ENCODE measurements at regions not wholly inside any gene's neighbourhood (a gene's known extent, or its start where the extent isn't known, plus 50 kb on each side); places are given as distances from the start of the nearest gene placed in this dataset.

DNA sequence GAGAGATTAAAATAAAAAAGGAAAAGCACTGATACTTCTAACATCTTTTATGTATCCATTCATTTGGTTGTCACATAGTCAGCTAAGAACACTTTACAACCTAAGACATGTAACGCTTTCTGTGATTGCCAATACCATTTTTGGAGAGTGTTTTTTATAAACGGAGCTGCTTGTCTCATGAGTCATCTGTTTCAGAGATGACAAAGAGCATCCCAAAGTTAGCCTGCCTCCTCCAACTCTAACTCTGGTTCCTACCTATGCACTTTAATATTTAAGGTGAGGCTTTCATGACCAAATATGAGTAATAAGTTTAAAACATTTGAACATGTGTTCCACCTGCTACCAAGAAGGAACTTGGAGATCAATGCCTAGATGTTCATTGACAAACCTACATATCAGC is 260.1 kb upstream of the SMIM21 start:
- TF ChIP-seq, protein P1, sequence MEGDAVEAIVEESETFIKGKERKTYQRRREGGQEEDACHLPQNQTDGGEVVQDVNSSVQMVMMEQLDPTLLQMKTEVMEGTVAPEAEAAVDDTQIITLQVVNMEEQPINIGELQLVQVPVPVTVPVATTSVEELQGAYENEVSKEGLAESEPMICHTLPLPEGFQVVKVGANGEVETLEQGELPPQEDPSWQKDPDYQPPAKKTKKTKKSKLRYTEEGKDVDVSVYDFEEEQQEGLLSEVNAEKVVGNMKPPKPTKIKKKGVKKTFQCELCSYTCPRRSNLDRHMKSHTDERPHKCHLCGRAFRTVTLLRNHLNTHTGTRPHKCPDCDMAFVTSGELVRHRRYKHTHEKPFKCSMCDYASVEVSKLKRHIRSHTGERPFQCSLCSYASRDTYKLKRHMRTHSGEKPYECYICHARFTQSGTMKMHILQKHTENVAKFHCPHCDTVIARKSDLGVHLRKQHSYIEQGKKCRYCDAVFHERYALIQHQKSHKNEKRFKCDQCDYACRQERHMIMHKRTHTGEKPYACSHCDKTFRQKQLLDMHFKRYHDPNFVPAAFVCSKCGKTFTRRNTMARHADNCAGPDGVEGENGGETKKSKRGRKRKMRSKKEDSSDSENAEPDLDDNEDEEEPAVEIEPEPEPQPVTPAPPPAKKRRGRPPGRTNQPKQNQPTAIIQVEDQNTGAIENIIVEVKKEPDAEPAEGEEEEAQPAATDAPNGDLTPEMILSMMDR (IDR thresholded peaks at IDR 0.05), result no peak
- no peak for TF ChIP-seq POLR2A (IDR thresholded peaks at IDR 0.05)
- 78 to 92% methylated on average over 2 of the region's 2 CpGs for WGBS, 2 donors
- H3K4me3 ChIP-seq, result no peak overlapping the region
- no peaks in the 10 kb centered on the region for H3K4me1 ChIP-seq
- intact Hi-C loops (cut with DNase I; ENCODE audit: low total_unique reads), result no loop called here
- H3K9me3 ChIP-seq, result no peaks in the 10 kb centered on the region
- no peak overlapping the region for H3K27ac ChIP-seq
- H3K27me3 ChIP-seq, result no peaks in the 10 kb centered on the region
- no peak for DNase-seq
- H3K36me3 ChIP-seq (ENCODE audit: low read depth, missing control alignments), result no peaks in the 10 kb centered on the region

DNA sequence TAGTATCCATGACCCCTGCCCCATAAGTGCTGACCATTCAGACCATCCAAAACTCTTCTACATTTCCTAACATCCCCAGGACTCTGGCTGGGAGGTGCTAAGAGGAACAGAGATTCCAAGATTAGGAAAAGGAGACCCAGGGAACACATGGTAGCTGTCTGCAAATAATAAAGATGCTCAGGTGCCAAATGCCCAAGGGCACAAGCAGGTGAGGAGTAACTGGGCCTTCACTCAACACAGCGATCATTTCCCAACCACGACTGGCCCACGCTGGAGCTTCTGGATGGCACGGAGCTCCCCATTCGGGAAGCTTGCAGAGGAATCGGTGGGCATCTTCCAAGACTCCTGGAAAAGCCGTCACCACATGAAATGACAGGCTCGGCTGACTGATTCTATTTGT is 255.9 kb upstream of the SMIM21 start:
- intact Hi-C loops (cut with DNase I; ENCODE audit: low total_unique reads), result no loop called here
- DNase-seq, result no peak
- TF ChIP-seq POLR2A (IDR thresholded peaks at IDR 0.05), result no peak
- TF ChIP-seq, protein P1 (IDR thresholded peaks at IDR 0.05), result no peak
- no peak overlapping the region for H3K27ac ChIP-seq
- H3K36me3 ChIP-seq (ENCODE audit: low read depth, missing control alignments), result no peaks in the 10 kb centered on the region
- 80 to 84% methylated on average over 8 of the region's 8 CpGs for WGBS, 2 donors
- H3K4me3 ChIP-seq, result no peak overlapping the region
- no peaks in the 10 kb centered on the region for H3K4me1 ChIP-seq
- H3K27me3 ChIP-seq, result no peaks in the 10 kb centered on the region
- H3K9me3 ChIP-seq, result no peaks in the 10 kb centered on the region

DNA sequence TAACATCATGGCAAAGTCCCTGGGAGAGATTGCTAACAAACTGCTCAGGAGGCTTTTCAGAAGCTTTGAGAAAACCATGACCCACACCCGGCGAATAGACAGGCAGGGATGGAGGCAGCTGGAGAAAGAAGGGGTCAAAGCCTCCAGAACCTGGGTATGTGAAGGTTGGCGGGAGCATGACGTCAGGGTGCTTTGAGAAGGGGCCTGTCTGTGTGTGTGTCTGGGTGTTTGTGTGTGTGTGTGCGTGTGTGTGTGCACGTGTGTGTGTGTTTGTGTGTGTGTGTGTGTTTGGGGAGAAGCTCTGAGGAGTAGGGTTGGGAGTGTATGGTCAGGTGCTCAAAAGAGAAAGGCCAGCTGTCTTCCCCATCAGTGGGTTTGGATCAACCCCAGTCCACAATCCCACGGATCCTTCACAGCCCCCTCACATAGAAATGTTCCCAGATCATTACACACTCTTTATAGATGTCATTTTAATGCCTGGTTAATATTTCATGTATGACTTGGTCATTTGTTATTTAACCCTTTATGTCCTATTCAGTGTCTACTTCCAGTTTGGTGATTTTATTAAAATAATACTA is 254.1 kb upstream of the SMIM21 start:
- Histone ChIP-seq H3K27ac (no peak overlapping the region), H3K36me3 (ENCODE audit: low read depth, missing control alignments) (no peaks in the 10 kb centered on the region), H3K9me3 (no peaks in the 10 kb centered on the region), H3K4me3 (no peak overlapping the region), H3K4me1 (no peaks in the 10 kb centered on the region), H3K27me3 (no peaks in the 10 kb centered on the region)
- WGBS, 2 donors, result 89 to 94% methylated on average over 7 of the region's 7 CpGs
- no peak for DNase-seq
- intact Hi-C loops (cut with DNase I; ENCODE audit: low total_unique reads), result no loop called here
- no peak for TF ChIP-seq POLR2A (IDR thresholded peaks at IDR 0.05)
- TF ChIP-seq, protein P1 (IDR thresholded peaks at IDR 0.05), result no peak

DNA sequence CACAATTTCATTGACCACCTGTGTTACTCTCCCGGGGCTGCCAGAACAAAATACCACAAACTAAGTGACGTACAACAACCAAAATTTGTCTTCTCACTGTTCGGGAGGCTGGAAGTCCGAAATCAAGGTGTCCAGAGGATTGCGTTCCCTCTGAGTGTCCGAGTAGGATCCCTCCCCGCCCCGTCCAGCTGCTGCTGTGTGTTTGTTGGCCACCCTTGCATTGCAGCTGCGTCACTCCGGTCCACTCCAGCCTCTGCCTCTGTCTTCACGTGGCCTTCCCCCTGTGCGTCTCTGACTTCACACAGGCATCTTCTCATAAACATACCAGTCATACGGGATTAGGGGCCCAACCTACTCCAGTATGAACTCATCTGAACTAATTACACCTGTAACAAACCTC is 251.8 kb upstream of the SMIM21 start:
- H3K4me3 ChIP-seq, result no peak overlapping the region
- no peak overlapping the region for H3K27ac ChIP-seq
- H3K4me1 ChIP-seq, result no peaks in the 10 kb centered on the region
- intact Hi-C loops (cut with DNase I; ENCODE audit: low total_unique reads), result no loop called here
- no peaks in the 10 kb centered on the region for H3K36me3 ChIP-seq (ENCODE audit: low read depth, missing control alignments)
- no peaks in the 10 kb centered on the region for H3K27me3 ChIP-seq
- DNase-seq, result peak; percentile 77
- TF ChIP-seq, protein P1 (IDR thresholded peaks at IDR 0.05), result no peak
- no peak for TF ChIP-seq POLR2A (IDR thresholded peaks at IDR 0.05)
- H3K9me3 ChIP-seq, result no peaks in the 10 kb centered on the region
- WGBS, 2 donors, result 48 to 58% methylated on average over 13 of the region's 13 CpGs

DNA sequence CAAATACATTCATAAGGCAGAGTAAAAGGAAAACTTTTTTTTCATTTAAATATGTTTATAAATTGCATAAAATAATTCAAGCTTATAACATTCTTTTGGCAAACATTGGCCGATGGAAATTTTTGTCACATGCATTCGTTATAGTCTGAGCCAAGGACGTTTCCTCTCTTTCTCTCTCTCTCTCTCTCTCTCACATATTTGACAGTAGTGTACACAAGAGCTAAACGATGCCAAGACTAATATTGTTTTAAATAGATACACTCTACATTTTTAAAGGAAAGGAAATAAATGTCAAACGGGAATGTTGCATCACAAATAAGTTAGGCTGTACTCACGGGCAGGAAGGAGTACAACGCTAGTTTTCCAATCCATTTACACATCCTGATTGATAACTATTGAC is 251.1 kb upstream of the SMIM21 start:
- intact Hi-C loops (cut with DNase I; ENCODE audit: low total_unique reads), result no loop called here
- 32 to 33% methylated on average over 7 of the region's 7 CpGs for WGBS, 2 donors
- no peak overlapping the region for H3K27ac ChIP-seq
- peak overlapping the region in 1 of 2 donors; percentile 1 for H3K4me3 ChIP-seq
- DNase-seq, result no peak
- TF ChIP-seq POLR2A (IDR thresholded peaks at IDR 0.05), result no peak
- TF ChIP-seq, protein P1 (IDR thresholded peaks at IDR 0.05), result no peak
- no peaks in the 10 kb centered on the region for H3K9me3 ChIP-seq
- no peaks in the 10 kb centered on the region for H3K4me1 ChIP-seq
- H3K27me3 ChIP-seq, result no peaks in the 10 kb centered on the region
- H3K36me3 ChIP-seq (ENCODE audit: low read depth, missing control alignments), result no peaks in the 10 kb centered on the region
